ENCODE measurements at regions not wholly inside any gene's neighbourhood (a gene's known extent, or its start where the extent isn't known, plus 50 kb on each side); places are given as distances from the start of the nearest gene placed in this dataset.
A peak's percentile ranks its signal among the peaks of the same experiment; 100 is the strongest.

DNA sequence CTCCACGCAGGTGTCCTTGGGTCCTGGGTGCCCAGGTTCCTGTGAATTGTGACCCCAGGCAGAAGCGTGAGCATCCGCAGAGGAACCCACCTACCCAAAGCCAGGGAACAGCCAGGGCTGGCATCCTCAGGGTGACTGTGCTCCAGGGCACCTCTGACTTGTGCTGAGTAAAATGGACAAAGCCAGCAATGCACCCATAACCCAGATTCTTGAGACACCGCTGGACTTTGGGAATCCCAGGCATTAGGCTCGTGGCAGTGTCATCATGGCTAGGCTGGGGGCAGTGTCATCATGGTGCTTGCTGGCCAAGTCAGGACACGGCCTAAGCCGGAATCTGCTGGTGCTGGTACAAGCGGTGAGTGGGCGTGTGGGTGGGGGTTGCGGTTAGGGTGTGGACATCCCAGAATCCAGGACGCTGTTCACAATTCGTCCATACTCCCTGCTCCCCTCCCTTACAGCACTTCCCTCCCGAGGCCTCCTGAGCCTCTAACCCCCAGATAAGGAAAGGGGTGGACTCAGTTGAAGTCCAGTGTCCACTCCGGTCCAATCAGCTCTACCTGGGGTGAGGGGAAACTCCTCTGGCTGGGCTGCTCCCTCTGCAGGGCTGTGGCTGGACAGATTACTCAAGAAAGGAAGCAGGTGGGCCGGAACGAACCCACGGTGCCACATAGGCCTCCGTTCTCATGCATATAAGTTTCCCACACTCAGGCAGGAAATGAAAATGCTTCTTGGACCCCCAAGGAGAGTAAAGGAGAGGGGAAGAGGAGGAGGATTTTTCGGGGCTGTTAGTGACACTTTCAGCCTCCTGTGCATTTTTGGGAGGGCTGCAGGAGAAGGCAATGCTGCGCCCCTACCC, 138.9 kb downstream of the SEC14L1 start (continued):
- TF ChIP-seq ZNF146 (CRISPR knock-in tag; IDR thresholded peaks at IDR 0.05; ENCODE audit: unreplicated experiment) (peak; percentile 48), ZNF717 (CRISPR knock-in tag; IDR thresholded peaks at IDR 0.05) (no peak), RNF2 (IDR thresholded peaks at IDR 0.05) (peak; percentile 73; the same call in 1 of the 2 replicates), HIVEP1 (CRISPR knock-in tag; IDR thresholded peaks at IDR 0.05) (no peak; the same call in 1 of the 2 replicates), HOXB6 (CRISPR knock-in tag; IDR thresholded peaks at IDR 0.05; ENCODE audit: borderline replicate concordance) (no peak), SOX6 (IDR thresholded peaks at IDR 0.05) (peak; percentile 59), MBD2 (IDR thresholded peaks at IDR 0.05; ENCODE audit: borderline replicate concordance, low read depth) (no peak), ZNF134 (CRISPR knock-in tag; conservative IDR thresholded peaks at IDR 0.05) (no peak), ZEB2 (IDR thresholded peaks at IDR 0.05) (peak; percentile 27; the same call in 1 of the 2 replicates), KLF13 (tag; IDR thresholded peaks at IDR 0.05; ENCODE audit: borderline replicate concordance, low read depth) (no peak), ARID1B (IDR thresholded peaks at IDR 0.05) (peak; percentile 70; the same call in 1 of the 2 replicates), ZBTB7A (IDR thresholded peaks at IDR 0.05; ENCODE audit: borderline replicate concordance, control insufficient read depth, low read depth, low read length) (peak; percentile 40; the same call in 1 of the 2 replicates), RFX1 (IDR thresholded peaks at IDR 0.05) (no peak), KAT8 (IDR thresholded peaks at IDR 0.05; ENCODE audit: low read depth) (no peak)
- TF ChIP-seq, protein P1, sequence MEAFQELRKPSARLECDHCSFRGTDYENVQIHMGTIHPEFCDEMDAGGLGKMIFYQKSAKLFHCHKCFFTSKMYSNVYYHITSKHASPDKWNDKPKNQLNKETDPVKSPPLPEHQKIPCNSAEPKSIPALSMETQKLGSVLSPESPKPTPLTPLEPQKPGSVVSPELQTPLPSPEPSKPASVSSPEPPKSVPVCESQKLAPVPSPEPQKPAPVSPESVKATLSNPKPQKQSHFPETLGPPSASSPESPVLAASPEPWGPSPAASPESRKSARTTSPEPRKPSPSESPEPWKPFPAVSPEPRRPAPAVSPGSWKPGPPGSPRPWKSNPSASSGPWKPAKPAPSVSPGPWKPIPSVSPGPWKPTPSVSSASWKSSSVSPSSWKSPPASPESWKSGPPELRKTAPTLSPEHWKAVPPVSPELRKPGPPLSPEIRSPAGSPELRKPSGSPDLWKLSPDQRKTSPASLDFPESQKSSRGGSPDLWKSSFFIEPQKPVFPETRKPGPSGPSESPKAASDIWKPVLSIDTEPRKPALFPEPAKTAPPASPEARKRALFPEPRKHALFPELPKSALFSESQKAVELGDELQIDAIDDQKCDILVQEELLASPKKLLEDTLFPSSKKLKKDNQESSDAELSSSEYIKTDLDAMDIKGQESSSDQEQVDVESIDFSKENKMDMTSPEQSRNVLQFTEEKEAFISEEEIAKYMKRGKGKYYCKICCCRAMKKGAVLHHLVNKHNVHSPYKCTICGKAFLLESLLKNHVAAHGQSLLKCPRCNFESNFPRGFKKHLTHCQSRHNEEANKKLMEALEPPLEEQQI (IDR thresholded peaks at IDR 0.05): no peak
- TF ChIP-seq, protein P2, sequence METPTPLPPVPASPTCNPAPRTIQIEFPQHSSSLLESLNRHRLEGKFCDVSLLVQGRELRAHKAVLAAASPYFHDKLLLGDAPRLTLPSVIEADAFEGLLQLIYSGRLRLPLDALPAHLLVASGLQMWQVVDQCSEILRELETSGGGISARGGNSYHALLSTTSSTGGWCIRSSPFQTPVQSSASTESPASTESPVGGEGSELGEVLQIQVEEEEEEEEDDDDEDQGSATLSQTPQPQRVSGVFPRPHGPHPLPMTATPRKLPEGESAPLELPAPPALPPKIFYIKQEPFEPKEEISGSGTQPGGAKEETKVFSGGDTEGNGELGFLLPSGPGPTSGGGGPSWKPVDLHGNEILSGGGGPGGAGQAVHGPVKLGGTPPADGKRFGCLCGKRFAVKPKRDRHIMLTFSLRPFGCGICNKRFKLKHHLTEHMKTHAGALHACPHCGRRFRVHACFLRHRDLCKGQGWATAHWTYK (CRISPR knock-in tag; IDR thresholded peaks at IDR 0.05): no peak
- TF ChIP-seq, protein P3, sequence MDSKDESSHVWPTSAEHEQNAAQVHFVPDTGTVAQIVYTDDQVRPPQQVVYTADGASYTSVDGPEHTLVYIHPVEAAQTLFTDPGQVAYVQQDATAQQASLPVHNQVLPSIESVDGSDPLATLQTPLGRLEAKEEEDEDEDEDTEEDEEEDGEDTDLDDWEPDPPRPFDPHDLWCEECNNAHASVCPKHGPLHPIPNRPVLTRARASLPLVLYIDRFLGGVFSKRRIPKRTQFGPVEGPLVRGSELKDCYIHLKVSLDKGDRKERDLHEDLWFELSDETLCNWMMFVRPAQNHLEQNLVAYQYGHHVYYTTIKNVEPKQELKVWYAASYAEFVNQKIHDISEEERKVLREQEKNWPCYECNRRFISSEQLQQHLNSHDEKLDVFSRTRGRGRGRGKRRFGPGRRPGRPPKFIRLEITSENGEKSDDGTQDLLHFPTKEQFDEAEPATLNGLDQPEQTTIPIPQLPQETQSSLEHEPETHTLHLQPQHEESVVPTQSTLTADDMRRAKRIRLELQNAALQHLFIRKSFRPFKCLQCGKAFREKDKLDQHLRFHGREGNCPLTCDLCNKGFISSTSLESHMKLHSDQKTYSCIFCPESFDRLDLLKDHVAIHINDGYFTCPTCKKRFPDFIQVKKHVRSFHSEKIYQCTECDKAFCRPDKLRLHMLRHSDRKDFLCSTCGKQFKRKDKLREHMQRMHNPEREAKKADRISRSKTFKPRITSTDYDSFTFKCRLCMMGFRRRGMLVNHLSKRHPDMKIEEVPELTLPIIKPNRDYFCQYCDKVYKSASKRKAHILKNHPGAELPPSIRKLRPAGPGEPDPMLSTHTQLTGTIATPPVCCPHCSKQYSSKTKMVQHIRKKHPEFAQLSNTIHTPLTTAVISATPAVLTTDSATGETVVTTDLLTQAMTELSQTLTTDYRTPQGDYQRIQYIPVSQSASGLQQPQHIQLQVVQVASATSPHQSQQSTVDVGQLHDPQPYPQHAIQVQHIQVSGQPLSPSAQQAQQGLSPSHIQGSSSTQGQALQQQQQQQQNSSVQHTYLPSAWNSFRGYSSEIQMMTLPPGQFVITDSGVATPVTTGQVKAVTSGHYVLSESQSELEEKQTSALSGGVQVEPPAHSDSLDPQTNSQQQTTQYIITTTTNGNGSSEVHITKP (IDR thresholded peaks at IDR 0.05; ENCODE audit: partially characterized antibody): peak; percentile 29
- TF ChIP-seq, protein P4, sequence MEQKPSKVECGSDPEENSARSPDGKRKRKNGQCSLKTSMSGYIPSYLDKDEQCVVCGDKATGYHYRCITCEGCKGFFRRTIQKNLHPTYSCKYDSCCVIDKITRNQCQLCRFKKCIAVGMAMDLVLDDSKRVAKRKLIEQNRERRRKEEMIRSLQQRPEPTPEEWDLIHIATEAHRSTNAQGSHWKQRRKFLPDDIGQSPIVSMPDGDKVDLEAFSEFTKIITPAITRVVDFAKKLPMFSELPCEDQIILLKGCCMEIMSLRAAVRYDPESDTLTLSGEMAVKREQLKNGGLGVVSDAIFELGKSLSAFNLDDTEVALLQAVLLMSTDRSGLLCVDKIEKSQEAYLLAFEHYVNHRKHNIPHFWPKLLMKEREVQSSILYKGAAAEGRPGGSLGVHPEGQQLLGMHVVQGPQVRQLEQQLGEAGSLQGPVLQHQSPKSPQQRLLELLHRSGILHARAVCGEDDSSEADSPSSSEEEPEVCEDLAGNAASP (IDR thresholded peaks at IDR 0.05): no peak
